ENCODE measurements at regions not wholly inside any gene's neighbourhood (a gene's known extent, or its start where the extent isn't known, plus 50 kb on each side); places are given as distances from the start of the nearest gene placed in this dataset.

DNA sequence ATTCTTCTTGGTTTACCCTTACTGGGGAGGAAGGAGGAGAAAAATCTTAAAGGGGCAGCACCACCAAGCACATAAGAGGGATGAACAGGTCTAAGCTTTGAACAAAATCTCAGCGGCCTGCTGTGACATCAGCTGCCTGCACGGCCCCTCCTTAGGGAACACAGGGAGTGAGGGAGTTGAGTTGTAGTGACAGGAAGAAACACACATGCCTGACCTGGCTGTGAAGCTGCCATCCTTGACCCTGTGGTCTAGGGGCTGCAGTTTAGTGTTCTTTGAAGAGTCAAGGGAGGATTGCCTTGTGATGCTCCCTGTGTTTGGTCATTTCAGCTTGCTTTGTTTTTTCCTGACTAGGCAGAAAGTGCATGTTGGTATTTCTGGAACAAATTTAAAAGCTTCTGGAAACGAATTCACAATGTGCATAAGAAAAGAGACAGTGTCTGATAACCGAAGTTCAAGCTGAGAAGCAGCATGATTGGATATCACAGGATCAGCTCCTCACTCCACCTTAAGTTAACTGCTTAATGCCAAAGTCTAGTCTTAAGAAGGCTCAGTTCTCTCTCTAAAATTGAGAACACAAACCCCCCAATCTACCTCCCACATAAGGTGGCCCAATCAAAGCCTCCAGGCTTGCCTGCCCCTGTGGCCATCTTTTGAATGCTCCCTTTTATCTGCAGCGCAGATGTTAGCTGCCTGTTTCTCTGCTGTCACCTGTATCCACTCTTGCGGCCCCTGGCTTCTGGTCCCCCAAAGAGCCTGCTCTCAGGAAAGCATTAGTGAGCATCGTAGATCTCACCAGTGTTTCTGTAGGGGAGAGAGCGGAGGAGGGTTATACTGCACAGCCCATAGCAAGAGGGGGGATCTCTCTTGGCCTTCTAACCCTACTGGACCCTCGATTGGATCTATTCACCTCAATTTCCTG is 82.2 kb downstream of the SCN11A start:
- Histone ChIP-seq H3K27me3 (ENCODE audit: insufficient read depth in 3 of 3, low read length in 2 of 3) (no peaks in the 10 kb centered on the region), H3K9me3 (no peaks in the 10 kb centered on the region), H3K4me3 (no peak overlapping the region), H3K4me1 (no peaks in the 10 kb centered on the region), H3K36me3 (ENCODE audit: insufficient read depth in 1 of 2, low read depth in 1 of 2) (no peaks in the 10 kb centered on the region), H3K27ac (no peak overlapping the region)
- ATAC-seq, result no peak
- TF ChIP-seq, protein P1, sequence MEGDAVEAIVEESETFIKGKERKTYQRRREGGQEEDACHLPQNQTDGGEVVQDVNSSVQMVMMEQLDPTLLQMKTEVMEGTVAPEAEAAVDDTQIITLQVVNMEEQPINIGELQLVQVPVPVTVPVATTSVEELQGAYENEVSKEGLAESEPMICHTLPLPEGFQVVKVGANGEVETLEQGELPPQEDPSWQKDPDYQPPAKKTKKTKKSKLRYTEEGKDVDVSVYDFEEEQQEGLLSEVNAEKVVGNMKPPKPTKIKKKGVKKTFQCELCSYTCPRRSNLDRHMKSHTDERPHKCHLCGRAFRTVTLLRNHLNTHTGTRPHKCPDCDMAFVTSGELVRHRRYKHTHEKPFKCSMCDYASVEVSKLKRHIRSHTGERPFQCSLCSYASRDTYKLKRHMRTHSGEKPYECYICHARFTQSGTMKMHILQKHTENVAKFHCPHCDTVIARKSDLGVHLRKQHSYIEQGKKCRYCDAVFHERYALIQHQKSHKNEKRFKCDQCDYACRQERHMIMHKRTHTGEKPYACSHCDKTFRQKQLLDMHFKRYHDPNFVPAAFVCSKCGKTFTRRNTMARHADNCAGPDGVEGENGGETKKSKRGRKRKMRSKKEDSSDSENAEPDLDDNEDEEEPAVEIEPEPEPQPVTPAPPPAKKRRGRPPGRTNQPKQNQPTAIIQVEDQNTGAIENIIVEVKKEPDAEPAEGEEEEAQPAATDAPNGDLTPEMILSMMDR (IDR thresholded peaks at IDR 0.05), result no peak
- 45 to 46% (median 46%) methylated on average over 9 of the region's 9 CpGs for WGBS, 3 donors
- intact Hi-C loops (cut with DNase I), result no loop called here
- no peak for DNase-seq

DNA sequence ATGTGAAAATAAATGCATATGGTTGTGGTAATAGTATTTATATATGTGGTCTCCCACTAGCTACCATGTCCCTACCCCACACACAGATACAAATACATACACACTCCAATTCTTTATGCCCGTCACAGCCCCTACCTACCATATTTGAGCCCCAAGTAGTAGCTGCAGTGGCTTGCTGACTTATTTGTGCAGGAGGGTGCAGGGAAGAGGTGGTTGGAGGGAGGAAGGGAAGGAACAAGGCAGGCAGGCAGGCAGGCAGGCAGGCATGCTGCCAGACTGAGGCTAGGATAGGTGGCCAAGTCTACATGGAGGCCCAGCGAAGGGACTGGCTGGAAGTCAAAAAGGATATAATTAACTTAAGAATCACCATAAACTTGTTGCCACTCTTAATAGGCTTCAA is 82.9 kb downstream of the SCN11A start:
- Histone ChIP-seq H3K9me3 (no peaks in the 10 kb centered on the region), H3K27ac (no peak overlapping the region), H3K27me3 (ENCODE audit: insufficient read depth in 3 of 3, low read length in 2 of 3) (no peaks in the 10 kb centered on the region), H3K4me1 (no peaks in the 10 kb centered on the region), H3K36me3 (ENCODE audit: insufficient read depth in 1 of 2, low read depth in 1 of 2) (no peaks in the 10 kb centered on the region), H3K4me3 (no peak overlapping the region)
- 44 to 55% (median 51%) methylated on average over 2 of the region's 2 CpGs for WGBS, 3 donors
- ATAC-seq (no peak), DNase-seq (no peak)
- TF ChIP-seq, protein P1 (IDR thresholded peaks at IDR 0.05), result no peak
- intact Hi-C loops (cut with DNase I), result no loop called here

DNA sequence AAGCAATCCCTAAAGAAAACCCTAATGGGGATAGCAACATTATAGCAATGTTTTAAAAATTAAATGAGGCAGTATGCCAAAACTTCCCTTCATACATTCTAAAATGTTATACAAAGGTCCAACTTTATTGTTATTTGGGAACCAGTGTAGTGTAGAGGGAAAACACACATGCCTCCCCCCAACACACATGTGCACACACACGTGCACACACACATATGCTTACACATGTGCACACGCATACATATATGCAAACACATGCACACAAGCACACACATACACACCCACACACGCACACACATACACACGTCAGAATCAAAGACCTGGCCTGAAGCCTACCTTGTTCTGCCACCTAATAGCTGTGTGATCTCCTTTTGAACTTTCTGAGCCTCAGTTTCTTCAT is 83.3 kb downstream of the SCN11A start:
- H3K9me3 ChIP-seq, result no peaks in the 10 kb centered on the region
- no peaks in the 10 kb centered on the region for H3K36me3 ChIP-seq (ENCODE audit: insufficient read depth in 1 of 2, low read depth in 1 of 2)
- no peaks in the 10 kb centered on the region for H3K27me3 ChIP-seq (ENCODE audit: insufficient read depth in 3 of 3, low read length in 2 of 3)
- no peak overlapping the region for H3K4me3 ChIP-seq
- 83 to 88% (median 85%) methylated on average over 4 of the region's 4 CpGs for WGBS, 3 donors
- DNase-seq (no peak), ATAC-seq (no peak)
- intact Hi-C loops (cut with DNase I), result no loop called here
- no peak overlapping the region for H3K27ac ChIP-seq
- no peaks in the 10 kb centered on the region for H3K4me1 ChIP-seq
- TF ChIP-seq, protein P1 (IDR thresholded peaks at IDR 0.05), result no peak

DNA sequence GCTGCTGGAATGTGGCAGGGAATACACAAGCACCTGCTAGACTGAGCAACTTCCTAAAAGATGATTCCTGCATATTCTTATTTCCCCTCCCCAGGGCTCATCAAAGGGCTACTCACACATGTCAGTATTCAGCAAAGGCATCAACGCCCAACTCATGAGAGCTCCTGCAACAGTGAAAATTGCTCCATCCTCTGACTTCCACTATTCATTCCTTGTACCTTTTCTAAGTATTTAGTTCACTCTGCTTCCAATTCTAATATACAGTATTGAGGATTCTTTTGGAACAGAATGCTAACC is 84.1 kb downstream of the SCN11A start:
- TF ChIP-seq, protein P1 (IDR thresholded peaks at IDR 0.05), result no peak
- 58 to 84% (median 76%) methylated on average over 1 of the region's 1 CpG for WGBS, 3 donors
- no peaks in the 10 kb centered on the region for H3K4me1 ChIP-seq
- H3K9me3 ChIP-seq, result no peaks in the 10 kb centered on the region
- DNase-seq, result no peak
- H3K27ac ChIP-seq, result no peak overlapping the region
- no peaks in the 10 kb centered on the region for H3K36me3 ChIP-seq (ENCODE audit: insufficient read depth in 1 of 2, low read depth in 1 of 2)
- intact Hi-C loops (cut with DNase I), result no loop called here
- ATAC-seq, result no peak
- no peak overlapping the region for H3K4me3 ChIP-seq
- H3K27me3 ChIP-seq (ENCODE audit: insufficient read depth in 3 of 3, low read length in 2 of 3), result no peaks in the 10 kb centered on the region
